ENCODE measurements at regions not wholly inside any gene's neighbourhood (a gene's known extent, or its start where the extent isn't known, plus 50 kb on each side); places are given as distances from the start of the nearest gene placed in this dataset.
"Not testable (repeated sequence)": the region's sequence is repeated elsewhere in the genome, so short reads cannot be mapped to it uniquely, and the experiment has no call there.

- DNase-seq; intact Hi-C loops (cut with DNase I); ATAC-seq; H3K9me3 ChIP-seq; H3K4me3 ChIP-seq; H3K27me3 ChIP-seq (ENCODE audit: low read depth); H3K36me3 ChIP-seq; H3K27ac ChIP-seq; H3K4me1 ChIP-seq: not testable (repeated sequence)
Observed at GRCh38 chr5:97234380-97234779, 51.3 kb upstream of the RIOK2 start.

GRCh38 chr5:97242341-97242740 is 59.3 kb upstream of the RIOK2 start:
- H3K4me1 ChIP-seq, result no peaks in the 10 kb centered on the region
- no peak overlapping the region for H3K27ac ChIP-seq
- intact Hi-C loops (cut with DNase I), result no loop called here
- no peaks in the 10 kb centered on the region for H3K36me3 ChIP-seq
- TF ChIP-seq CTCF (IDR thresholded peaks at IDR 0.05), result no peak
- DNase-seq, result no peak
- H3K4me3 ChIP-seq, result no peak overlapping the region
- no peaks in the 10 kb centered on the region for H3K9me3 ChIP-seq
- no peak for ATAC-seq
- no peaks in the 10 kb centered on the region for H3K27me3 ChIP-seq (ENCODE audit: low read depth)

GRCh38 chr5:97243353-97243752 is 60.3 kb upstream of the RIOK2 start:
- Histone ChIP-seq H3K4me3 (no peak overlapping the region), H3K4me1 (no peaks in the 10 kb centered on the region), H3K36me3 (no peaks in the 10 kb centered on the region), H3K27ac (no peak overlapping the region), H3K27me3 (ENCODE audit: low read depth) (no peaks in the 10 kb centered on the region), H3K9me3 (no peaks in the 10 kb centered on the region)
- intact Hi-C loops (cut with DNase I), result no loop called here
- DNase-seq (no peak), ATAC-seq (no peak)
- no peak for TF ChIP-seq CTCF (IDR thresholded peaks at IDR 0.05)

GRCh38 chr5:97245386-97245785 is 62.3 kb upstream of the RIOK2 start:
- no peak for ATAC-seq
- H3K27ac ChIP-seq, result no peak overlapping the region

GRCh38 chr5:97250113-97250512 is 67.1 kb upstream of the RIOK2 start:
- Histone ChIP-seq H3K4me3 (no peak overlapping the region), H3K9me3 (no peaks in the 10 kb centered on the region), H3K36me3 (no peaks in the 10 kb centered on the region), H3K27ac (no peak overlapping the region), H3K4me1 (no peaks in the 10 kb centered on the region), H3K27me3 (ENCODE audit: low read depth) (no peaks in the 10 kb centered on the region)
- DNase-seq, result no peak
- intact Hi-C loops (cut with DNase I), result no loop called here
- no peak for TF ChIP-seq CTCF (IDR thresholded peaks at IDR 0.05)
- no peak for ATAC-seq

More at GRCh38 chr5:97245386-97245785, 62.3 kb upstream of the RIOK2 start:
- Histone ChIP-seq H3K9me3 (no peaks in the 10 kb centered on the region), H3K4me1 (no peaks in the 10 kb centered on the region), H3K36me3 (no peaks in the 10 kb centered on the region), H3K27me3 (ENCODE audit: low read depth) (no peaks in the 10 kb centered on the region), H3K4me3 (no peak overlapping the region)
- no peak for DNase-seq
- no peak for TF ChIP-seq CTCF (IDR thresholded peaks at IDR 0.05)
- intact Hi-C loops (cut with DNase I), result no loop called here

GRCh38 chr5:97266076-97266475 is 83.0 kb upstream of the RIOK2 start:
- intact Hi-C loops (cut with DNase I), result no loop called here
- no peaks in the 10 kb centered on the region for H3K27me3 ChIP-seq (ENCODE audit: low read depth)
- no peak for DNase-seq
- ATAC-seq, result no peak
- H3K4me1 ChIP-seq, result no peaks in the 10 kb centered on the region
- H3K4me3 ChIP-seq, result no peak overlapping the region
- no peaks in the 10 kb centered on the region for H3K9me3 ChIP-seq
- no peaks in the 10 kb centered on the region for H3K36me3 ChIP-seq
- TF ChIP-seq CTCF (IDR thresholded peaks at IDR 0.05), result no peak
- H3K27ac ChIP-seq, result no peak overlapping the region

All from lower lobe of right lung (tissue), 2 donors.